ENCODE measurements at regions not wholly inside any gene's neighbourhood (a gene's known extent, or its start where the extent isn't known, plus 50 kb on each side); places are given as distances from the start of the nearest gene placed in this dataset.
"Not testable (repeated sequence)": the region's sequence is repeated elsewhere in the genome, so short reads cannot be mapped to it uniquely, and the experiment has no call there.

DNA sequence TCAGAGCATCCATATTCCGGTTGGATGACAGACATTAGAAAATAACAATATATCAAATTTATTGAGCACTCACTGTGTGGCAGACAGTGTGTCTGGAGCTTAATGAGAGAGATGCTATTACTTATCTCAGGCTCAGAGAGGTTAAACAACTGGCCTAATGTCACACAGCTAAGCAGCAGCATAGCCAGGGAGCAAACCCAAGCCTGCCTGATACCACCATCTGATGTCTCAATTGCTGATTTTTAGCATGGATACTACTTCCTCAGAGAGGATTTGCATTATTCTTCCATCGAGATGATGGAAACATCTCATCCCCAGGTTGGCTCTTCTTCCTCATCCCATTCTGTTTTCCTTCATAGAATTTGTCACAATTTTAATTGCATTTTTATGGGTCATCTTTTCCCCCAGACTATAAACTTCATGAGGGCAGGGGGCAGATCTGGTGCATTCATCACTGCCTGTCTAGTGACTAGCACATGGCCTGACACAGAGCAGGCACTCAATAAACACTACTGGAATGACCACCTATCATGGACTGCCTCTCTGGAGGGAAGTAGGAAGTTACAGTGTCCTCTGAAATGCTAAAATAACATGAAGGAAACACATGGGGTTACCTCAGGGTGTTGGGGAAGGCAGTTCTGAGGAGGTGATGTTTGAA lies 344.8 kb upstream of the CCL2 start:
- Mint-ChIP-seq H3K4me3 (no peak overlapping the region), H3K9me3 (ENCODE audit: low read depth) (no peaks in the 10 kb centered on the region), H3K27ac (no peak overlapping the region), H3K36me3 (ENCODE audit: low read depth) (no peaks in the 10 kb centered on the region), H3K4me1 (no peaks in the 10 kb centered on the region), H3K27me3 (peaks cover 5% of the 10 kb centered on the region)
- POLR2A ChIA-PET = no interaction called here
- intact Hi-C loops (cut with DNase I, micrococcal nuclease) = no loop called here
- ATAC-seq (no peak), DNase-seq (no peak)
- CTCF ChIA-PET = no interaction called here

DNA sequence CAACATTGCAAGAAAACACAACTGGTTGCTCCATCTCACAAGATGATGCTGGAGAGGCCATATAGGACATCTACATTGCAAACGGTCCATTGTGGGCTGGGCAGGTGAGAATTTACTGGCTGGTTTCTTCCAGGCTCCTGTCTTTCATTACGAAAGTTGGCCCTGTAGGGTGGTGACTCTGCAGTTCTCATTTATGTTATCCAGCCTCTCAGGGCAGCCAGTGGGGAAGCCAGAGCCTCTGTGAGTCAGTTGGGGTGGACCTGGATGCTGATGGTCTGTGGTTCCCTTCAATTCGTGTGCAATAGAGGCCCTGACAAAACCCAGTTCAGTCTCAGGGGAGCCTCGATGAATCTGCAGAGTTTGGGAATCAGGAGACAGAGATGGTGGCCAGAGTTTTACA lies 341.0 kb upstream of the CCL2 start:
- DNase-seq = no peak

DNA sequence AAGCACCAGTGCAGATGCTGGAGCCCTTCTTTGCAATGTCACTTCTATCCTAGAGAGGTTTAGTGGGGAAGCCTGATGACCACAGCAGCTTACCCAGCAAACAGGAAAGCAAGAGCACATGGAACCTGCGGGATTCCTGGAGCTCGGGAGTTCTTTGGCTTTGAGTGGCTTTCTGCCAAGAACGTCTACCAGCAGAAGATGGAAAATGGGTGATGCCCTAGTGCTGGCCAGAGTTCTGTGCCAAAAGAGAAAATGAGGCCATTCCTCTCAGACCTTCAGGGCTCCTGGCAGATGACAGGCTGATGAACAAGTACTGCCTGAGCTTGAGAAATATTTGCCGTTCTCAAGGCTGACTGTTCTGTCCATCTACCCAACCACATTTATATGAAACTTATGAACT lies 332.1 kb upstream of the CCL2 start:
- ATAC-seq (no peak), DNase-seq (no peak)
- Mint-ChIP-seq H3K27ac (no peak overlapping the region), H3K4me3 (no peak overlapping the region), H3K27me3 (peaks cover 10% of the 10 kb centered on the region), H3K9me3 (ENCODE audit: low read depth) (no peaks in the 10 kb centered on the region), H3K4me1 (no peaks in the 10 kb centered on the region), H3K36me3 (ENCODE audit: low read depth) (no peaks in the 10 kb centered on the region)
- intact Hi-C loops (cut with DNase I, micrococcal nuclease) = no loop called here
- POLR2A ChIA-PET = interaction anchor here (0.6 kb wide), 1 partner anchor 880 kb away, joined by 4 read pairs; no protein-coding TSS in a partner anchor
- CTCF ChIA-PET = no interaction called here

More for the DNA sequence above, 341.0 kb upstream of the CCL2 start:
- Mint-ChIP-seq H3K4me3 (no peak overlapping the region), H3K36me3 (ENCODE audit: low read depth) (no peaks in the 10 kb centered on the region), H3K4me1 (no peaks in the 10 kb centered on the region), H3K9me3 (ENCODE audit: low read depth) (no peaks in the 10 kb centered on the region), H3K27ac (no peak overlapping the region), H3K27me3 (peaks cover 11% of the 10 kb centered on the region)
- ChIA-PET POLR2A (no interaction called here), CTCF (no interaction called here)
- no peak for ATAC-seq
- intact Hi-C loops (cut with DNase I, micrococcal nuclease) = no loop called here

DNA sequence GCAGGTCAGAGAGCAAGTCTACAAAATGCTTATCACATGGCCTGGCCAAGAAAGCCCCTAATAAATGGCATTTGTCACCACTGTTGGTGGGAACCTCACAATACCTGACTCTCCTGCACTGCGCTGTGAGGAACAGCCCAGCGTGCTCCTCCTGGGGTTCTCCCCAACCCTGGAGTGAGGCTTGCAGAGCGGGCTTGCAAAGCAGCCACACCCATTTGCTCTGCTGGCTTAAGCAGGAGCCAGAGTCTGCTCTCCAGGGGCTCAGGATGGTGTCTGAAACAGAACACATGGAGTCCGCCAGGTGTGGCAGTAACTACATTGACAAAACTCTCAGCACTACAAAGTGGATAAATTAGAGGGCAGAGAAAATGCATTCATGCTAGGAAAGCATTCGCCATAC lies 331.0 kb upstream of the CCL2 start:
- peaks cover 9% of the 10 kb centered on the region for H3K27me3 Mint-ChIP-seq
- no peak overlapping the region for H3K4me3 Mint-ChIP-seq
- ATAC-seq (no peak), DNase-seq (no peak)
- ChIA-PET POLR2A (no interaction called here), CTCF (no interaction called here)
- H3K9me3 Mint-ChIP-seq (ENCODE audit: low read depth) = no peaks in the 10 kb centered on the region
- no peaks in the 10 kb centered on the region for H3K4me1 Mint-ChIP-seq
- intact Hi-C loops (cut with DNase I, micrococcal nuclease) = no loop called here
- no peak overlapping the region for H3K27ac Mint-ChIP-seq
- H3K36me3 Mint-ChIP-seq (ENCODE audit: low read depth) = no peaks in the 10 kb centered on the region

DNA sequence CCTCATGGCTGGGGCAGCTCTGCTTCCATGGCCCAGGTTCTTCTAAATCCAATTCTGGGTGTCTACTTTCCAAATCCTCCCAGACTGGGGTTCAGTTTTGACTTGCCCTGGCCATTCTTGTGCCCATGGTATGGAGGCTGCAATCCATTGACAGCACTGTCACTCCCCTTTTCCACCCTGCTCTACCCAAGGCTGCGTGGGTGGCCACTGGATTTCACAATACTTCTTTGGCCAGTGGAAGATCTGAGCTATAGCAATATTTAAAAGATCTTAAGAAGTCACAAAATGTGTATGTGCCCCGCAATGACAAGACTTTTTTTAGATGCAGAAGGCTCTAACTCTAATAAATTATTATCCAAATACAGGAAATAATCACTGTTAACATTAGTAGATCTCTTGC lies 329.4 kb upstream of the CCL2 start:
- DNase-seq (no peak), ATAC-seq (no peak)
- ChIA-PET POLR2A (no interaction called here), CTCF (no interaction called here)
- Mint-ChIP-seq H3K27ac (no peak overlapping the region), H3K36me3 (ENCODE audit: low read depth) (no peaks in the 10 kb centered on the region), H3K4me1 (no peaks in the 10 kb centered on the region), H3K27me3 (peaks cover 9% of the 10 kb centered on the region), H3K9me3 (ENCODE audit: low read depth) (no peaks in the 10 kb centered on the region), H3K4me3 (no peak overlapping the region)
- intact Hi-C loops (cut with DNase I, micrococcal nuclease) = loop anchor here in 1 of 2 experiments (5.0 kb wide), 1 partner anchor 222 kb away; no protein-coding TSS in a partner anchor

GRCh38 chr17:33927732-33928133 lies 327.4 kb upstream of the CCL2 start:
- intact Hi-C loops (cut with DNase I, micrococcal nuclease) = loop anchor here (2.0 to 5.0 kb wide), 2 partner anchors 219 to 220 kb away; no protein-coding TSS in a partner anchor
- CTCF ChIA-PET = no interaction called here

DNA sequence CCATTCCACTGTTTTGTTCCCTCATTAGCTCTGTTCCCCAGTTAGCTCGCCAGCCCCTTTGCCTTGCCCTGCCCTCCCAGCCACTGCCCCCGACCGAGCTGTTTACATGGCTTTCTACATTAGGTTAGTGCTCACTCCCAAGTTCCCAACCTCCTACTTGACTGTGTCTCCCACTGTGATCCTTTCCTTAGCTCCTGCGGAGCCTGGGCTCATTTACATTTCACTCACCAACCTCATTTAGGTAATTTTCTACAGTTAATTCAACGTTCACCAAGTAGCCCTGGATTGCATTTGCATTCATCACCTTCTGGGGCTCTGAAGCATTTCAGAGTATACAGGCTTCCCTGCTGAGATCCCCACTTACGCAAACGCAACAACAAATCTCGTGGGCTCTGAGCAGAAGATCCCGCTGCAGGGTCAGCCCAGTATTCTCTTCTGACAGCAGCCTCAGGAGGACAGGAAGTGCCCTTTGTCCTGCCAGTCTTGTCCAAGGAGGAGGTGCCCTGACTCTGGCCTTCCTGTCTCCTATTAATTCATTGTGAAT lies 325.8 kb upstream of the CCL2 start:
- Mint-ChIP-seq H3K4me3 (no peak overlapping the region), H3K4me1 (no peaks in the 10 kb centered on the region), H3K36me3 (ENCODE audit: low read depth) (no peaks in the 10 kb centered on the region), H3K27ac (no peak overlapping the region), H3K9me3 (ENCODE audit: low read depth) (no peaks in the 10 kb centered on the region), H3K27me3 (peaks cover 2% of the 10 kb centered on the region)
- POLR2A ChIA-PET = no interaction called here
- ATAC-seq (no peak), DNase-seq (no peak)
- CTCF ChIA-PET = no interaction called here
- intact Hi-C loops (cut with DNase I, micrococcal nuclease) = loop anchor here (2.0 to 5.0 kb wide), 2 partner anchors 218 kb away; no protein-coding TSS in a partner anchor

More at GRCh38 chr17:33927732-33928133, 327.4 kb upstream of the CCL2 start:
- H3K4me1 Mint-ChIP-seq = no peaks in the 10 kb centered on the region
- no peaks in the 10 kb centered on the region for H3K36me3 Mint-ChIP-seq (ENCODE audit: low read depth)
- peaks cover 3% of the 10 kb centered on the region for H3K27me3 Mint-ChIP-seq
- no peak overlapping the region for H3K27ac Mint-ChIP-seq
- POLR2A ChIA-PET = no interaction called here
- no peak overlapping the region for H3K4me3 Mint-ChIP-seq
- DNase-seq (no peak), ATAC-seq (peak; percentile 23)
- no peaks in the 10 kb centered on the region for H3K9me3 Mint-ChIP-seq (ENCODE audit: low read depth)

DNA sequence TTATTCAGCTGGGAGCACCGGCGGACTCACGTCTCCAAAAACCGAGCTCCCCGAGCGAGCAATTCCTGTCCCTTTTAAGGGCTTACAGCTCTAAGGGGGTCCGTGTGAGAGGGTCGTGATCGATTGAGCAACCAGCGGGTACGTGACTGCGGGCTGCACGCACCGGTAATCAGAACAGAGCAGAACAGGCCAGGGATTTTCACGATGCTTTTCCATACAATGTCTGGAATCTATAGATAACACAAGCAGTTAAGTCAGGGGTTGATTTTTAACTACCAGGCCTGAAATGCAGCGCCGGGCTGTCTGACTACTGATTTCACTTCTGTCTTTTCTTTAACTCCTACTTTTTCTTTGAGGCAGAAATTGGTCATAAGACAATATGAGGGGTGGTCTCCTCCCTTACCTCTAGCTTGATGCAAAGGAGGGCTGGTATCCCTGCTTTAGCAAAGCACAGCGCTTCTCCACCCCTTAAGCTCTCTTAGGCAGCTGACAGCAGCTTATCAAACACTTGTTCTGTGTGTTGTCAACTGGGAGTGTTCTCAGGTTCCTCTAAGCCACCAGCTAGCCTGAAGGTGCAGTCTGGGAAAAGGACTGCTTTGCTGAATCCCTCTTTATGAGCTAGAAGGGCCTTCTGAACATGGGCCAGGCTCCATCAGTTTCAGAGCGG lies 323.8 kb upstream of the CCL2 start:
- H3K9me3 Mint-ChIP-seq (ENCODE audit: low read depth); H3K4me3 Mint-ChIP-seq; intact Hi-C loops (cut with DNase I, micrococcal nuclease); POLR2A ChIA-PET; DNase-seq; H3K4me1 Mint-ChIP-seq; H3K27ac Mint-ChIP-seq; ATAC-seq; CTCF ChIA-PET; H3K27me3 Mint-ChIP-seq; H3K36me3 Mint-ChIP-seq (ENCODE audit: low read depth): not testable (repeated sequence)

- ATAC-seq (no peak), DNase-seq (no peak)
- Mint-ChIP-seq H3K36me3 (ENCODE audit: low read depth) (no peaks in the 10 kb centered on the region), H3K27me3 (peaks cover 2% of the 10 kb centered on the region), H3K4me3 (no peak overlapping the region), H3K9me3 (ENCODE audit: low read depth) (no peaks in the 10 kb centered on the region), H3K27ac (no peak overlapping the region), H3K4me1 (no peaks in the 10 kb centered on the region)
- intact Hi-C loops (cut with DNase I, micrococcal nuclease) = no loop called here
- ChIA-PET POLR2A (no interaction called here), CTCF (interaction anchor here (1.0 kb wide), 1 partner anchor 180 kb away, joined by 3 read pairs; no protein-coding TSS in a partner anchor)
Measured at GRCh38 chr17:33932996-33933395, 322.1 kb upstream of the CCL2 start.

- no peak for DNase-seq
- H3K4me1 Mint-ChIP-seq = no peaks in the 10 kb centered on the region
- ChIA-PET POLR2A (no interaction called here), CTCF (no interaction called here)
- H3K27ac Mint-ChIP-seq = no peak overlapping the region
- peaks cover 2% of the 10 kb centered on the region for H3K27me3 Mint-ChIP-seq
- H3K36me3 Mint-ChIP-seq (ENCODE audit: low read depth) = no peaks in the 10 kb centered on the region
- no peak overlapping the region for H3K4me3 Mint-ChIP-seq
- ATAC-seq = no peak
- intact Hi-C loops (cut with DNase I, micrococcal nuclease) = no loop called here
- H3K9me3 Mint-ChIP-seq (ENCODE audit: low read depth) = no peaks in the 10 kb centered on the region
Measured at GRCh38 chr17:33933576-33933975, 321.5 kb upstream of the CCL2 start.

- Mint-ChIP-seq H3K4me3 (no peak overlapping the region), H3K4me1 (no peaks in the 10 kb centered on the region), H3K27ac (no peak overlapping the region), H3K36me3 (ENCODE audit: low read depth) (no peaks in the 10 kb centered on the region), H3K9me3 (ENCODE audit: low read depth) (no peaks in the 10 kb centered on the region), H3K27me3 (peaks cover 2% of the 10 kb centered on the region)
- DNase-seq = no peak
- POLR2A ChIA-PET = no interaction called here
- intact Hi-C loops (cut with DNase I, micrococcal nuclease) = no loop called here
- CTCF ChIA-PET = no interaction called here
- ATAC-seq = no peak
Measured at GRCh38 chr17:33934696-33935095, 320.4 kb upstream of the CCL2 start.

DNA sequence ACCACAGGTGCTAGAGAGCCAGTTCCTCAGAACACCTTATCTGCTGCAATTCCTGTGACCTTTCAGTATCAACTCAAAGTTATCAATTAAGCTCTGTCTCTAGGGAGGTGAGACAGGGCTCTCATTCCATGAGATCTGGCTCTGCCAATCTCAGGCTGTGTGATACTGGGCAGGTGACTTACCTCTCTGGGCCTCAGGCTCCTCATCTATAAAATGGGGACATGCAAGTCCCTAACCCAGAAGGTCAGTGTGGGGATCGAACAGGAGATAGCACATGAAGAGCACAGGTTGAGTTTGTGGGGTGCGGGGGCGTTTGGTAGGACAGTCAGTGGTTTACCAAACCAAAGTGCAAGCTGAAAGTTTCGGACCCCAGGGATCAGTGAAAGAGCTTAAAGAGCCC lies 319.3 kb upstream of the CCL2 start:
- intact Hi-C loops (cut with DNase I, micrococcal nuclease) = no loop called here
- no peaks in the 10 kb centered on the region for H3K36me3 Mint-ChIP-seq (ENCODE audit: low read depth)
- ChIA-PET POLR2A (no interaction called here), CTCF (interaction anchor here (0.7 kb wide), 1 partner anchor 235 kb away, joined by 4 read pairs; no protein-coding TSS in a partner anchor)
- no peak for ATAC-seq
- no peak overlapping the region for H3K27ac Mint-ChIP-seq
- no peaks in the 10 kb centered on the region for H3K4me1 Mint-ChIP-seq
- no peak overlapping the region for H3K4me3 Mint-ChIP-seq
- DNase-seq = no peak
- H3K9me3 Mint-ChIP-seq (ENCODE audit: low read depth) = no peaks in the 10 kb centered on the region
- H3K27me3 Mint-ChIP-seq = no peaks in the 10 kb centered on the region

Measured in activated CD4-positive, alpha-beta T cell treated with anti-CD3 and anti-CD28 coated beads for 36 hours (primary cell).